GM12874 (cell line): ENCODE measurements at regions not wholly inside any gene's neighbourhood (a gene's known extent, or its start where the extent isn't known, plus 50 kb on each side); places are given as distances from the start of the nearest gene placed in this dataset.

ENCODE experiments used
- TF ChIP-seq, protein P1 (sequence below): IDR thresholded peaks from 2 replicates; pipeline ENCODE4 v1.5.1; 2011; ENCODE audit warnings: low read depth, mild to moderate bottlenecking, control low read depth, low read length, moderate library complexity; ENCODE audit not compliant: insufficient read depth

DNA sequence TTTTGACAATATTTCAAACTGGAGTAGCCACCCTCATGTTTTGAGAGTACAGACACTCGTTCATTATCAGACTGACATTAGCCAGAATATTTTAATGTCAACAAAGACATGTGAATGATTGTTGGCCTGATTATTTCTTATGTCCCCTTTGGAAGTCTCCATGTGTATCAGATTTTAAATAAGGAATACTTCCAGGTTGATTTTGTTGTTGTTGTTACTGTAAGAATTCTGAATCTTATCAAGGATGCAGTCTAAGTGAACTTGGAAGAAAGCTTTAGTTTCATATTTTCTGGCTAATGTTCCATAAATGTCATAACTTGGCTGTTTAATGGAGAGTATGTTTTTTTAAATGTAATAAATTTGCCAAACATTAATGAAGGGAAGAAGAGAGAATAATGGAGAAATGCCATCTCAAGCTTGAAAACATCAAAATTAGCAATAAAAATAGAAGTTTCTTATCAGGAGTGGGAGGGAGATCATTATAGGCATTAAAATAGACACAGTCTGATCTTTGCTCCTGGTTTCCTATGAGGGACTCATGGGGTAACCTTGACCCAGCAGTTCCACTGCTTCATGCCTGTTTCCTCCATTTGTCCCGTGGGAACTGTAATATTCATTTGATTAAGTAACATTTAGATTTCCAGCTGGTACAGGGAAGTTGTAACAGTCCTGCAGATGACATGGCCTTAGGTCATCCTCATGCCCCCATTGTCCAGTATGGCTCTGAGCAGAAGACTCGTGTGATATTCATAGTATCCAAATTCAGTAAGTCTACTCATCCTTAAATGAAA, 122.4 kb upstream of the KIAA1217 start:
- TF ChIP-seq, protein P1, sequence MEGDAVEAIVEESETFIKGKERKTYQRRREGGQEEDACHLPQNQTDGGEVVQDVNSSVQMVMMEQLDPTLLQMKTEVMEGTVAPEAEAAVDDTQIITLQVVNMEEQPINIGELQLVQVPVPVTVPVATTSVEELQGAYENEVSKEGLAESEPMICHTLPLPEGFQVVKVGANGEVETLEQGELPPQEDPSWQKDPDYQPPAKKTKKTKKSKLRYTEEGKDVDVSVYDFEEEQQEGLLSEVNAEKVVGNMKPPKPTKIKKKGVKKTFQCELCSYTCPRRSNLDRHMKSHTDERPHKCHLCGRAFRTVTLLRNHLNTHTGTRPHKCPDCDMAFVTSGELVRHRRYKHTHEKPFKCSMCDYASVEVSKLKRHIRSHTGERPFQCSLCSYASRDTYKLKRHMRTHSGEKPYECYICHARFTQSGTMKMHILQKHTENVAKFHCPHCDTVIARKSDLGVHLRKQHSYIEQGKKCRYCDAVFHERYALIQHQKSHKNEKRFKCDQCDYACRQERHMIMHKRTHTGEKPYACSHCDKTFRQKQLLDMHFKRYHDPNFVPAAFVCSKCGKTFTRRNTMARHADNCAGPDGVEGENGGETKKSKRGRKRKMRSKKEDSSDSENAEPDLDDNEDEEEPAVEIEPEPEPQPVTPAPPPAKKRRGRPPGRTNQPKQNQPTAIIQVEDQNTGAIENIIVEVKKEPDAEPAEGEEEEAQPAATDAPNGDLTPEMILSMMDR: no peak

DNA sequence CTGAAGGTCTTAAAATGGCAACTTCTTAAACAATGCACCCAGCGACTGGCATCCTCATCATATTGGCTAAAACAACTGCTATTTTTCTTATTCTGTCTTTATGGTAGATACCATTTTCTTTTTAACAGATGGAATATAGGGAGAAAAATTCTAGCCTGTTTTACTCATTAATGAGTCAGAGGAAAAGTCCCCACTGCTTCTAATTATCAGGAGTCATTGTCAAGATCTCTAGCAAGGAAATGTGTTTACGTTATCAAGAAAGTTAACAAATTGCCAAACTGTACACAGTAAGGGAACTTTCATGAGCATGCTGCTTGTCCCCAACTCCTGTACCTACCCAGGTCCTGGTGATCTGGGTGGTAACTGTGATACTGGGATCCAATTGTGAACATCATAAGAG, 117.7 kb upstream of the KIAA1217 start:
- TF ChIP-seq, protein P1: no peak

DNA sequence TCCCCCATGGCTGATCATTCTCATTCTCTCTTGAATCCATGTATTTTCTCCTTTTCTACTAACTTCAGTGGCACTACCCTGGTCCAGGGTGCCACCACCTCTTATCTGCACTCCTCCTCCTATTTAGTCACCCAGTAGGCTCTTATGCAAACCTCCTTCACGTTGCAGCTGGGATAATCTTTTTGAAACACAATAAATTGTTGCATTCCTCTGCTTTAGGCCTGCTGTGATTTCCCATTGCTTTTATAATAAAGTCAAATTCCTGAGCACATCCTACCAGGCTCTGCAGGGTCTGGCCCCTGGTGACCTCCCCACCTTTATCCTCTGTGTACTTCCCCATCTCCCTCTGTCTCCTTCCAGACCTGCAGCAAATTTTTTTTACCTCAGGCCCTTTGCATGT, 112.7 kb upstream of the KIAA1217 start:
- TF ChIP-seq, protein P1: no peak

DNA sequence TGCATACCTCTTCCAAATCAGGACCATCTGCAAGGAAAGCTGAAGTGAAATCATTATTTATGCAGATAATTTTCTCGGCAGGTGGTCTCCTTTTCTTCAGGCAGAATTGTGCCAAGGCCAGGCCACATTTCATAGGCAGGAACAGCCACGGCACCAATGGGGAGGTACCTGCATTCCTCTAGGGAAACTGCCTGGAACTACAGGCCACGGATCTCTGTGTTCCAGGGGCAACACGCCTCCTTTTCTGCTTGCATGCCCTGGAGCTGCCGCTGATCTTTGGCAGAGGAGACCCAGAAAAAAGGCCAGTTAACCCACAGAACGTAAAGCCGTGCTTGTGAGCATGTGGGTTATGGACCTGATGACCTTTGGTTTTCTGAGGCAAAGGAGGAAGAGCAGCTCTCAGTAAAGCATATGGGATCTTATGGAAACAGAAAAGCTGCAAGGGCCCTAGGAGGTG, 111.2 kb upstream of the KIAA1217 start:
- TF ChIP-seq, protein P1: no peak

DNA sequence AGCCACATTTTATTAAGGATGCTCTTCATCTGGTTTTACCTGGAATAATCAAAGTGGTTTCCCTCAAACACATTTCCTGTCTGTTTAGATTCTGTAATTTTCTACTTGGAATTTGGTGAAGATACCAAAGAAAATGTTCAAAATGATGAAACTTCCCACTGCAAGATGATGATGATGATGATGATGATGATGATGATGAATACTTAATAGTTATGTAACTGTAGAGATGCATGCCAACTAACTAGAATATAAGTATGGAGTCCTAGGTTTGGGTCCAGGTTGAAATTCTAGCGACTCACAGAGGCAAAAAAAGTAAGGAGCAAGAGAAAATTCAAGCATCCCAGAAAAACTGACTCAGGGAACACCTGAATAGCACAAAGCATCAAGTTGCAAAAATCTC, 104.0 kb upstream of the KIAA1217 start:
- TF ChIP-seq, protein P1: no peak

DNA sequence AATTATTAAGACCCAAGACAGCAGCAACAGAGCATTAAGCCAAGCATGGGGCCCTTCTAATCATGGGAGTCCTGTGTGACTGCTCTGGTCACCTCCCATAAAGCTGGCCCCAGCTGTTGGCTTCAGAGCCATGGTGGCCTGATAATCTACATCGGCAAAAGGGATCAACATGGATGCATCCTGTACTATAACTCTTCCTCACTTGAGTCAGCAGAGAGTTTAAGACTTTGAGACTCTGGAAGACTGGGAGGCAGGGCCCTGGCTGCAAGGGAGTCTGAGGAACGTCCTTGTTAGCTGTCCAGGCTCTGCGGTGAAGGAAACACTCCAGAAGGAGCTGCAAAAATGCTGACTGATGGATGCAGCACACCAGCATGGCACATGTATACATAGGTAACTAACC, 95.0 kb upstream of the KIAA1217 start:
- TF ChIP-seq, protein P1: no peak

DNA sequence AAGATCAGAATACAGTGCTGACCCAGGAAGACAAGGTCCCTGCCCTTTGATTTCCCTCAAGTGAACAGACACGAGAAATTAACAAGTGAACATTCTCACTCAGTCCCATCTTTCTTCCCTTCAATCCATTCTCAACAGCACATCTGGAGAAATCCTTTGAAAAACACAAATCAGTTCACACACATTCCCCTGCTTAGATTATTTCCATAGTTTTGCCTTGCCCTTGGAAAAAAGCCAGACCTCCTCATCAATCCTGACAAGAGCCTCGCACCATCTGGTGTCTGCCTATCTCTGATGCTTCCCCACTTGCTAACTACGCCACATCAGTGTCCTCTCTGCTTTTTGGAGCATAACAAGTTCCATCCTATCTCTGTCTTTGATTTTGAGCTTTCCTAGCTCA, 94.4 kb upstream of the KIAA1217 start:
- TF ChIP-seq, protein P1: no peak

DNA sequence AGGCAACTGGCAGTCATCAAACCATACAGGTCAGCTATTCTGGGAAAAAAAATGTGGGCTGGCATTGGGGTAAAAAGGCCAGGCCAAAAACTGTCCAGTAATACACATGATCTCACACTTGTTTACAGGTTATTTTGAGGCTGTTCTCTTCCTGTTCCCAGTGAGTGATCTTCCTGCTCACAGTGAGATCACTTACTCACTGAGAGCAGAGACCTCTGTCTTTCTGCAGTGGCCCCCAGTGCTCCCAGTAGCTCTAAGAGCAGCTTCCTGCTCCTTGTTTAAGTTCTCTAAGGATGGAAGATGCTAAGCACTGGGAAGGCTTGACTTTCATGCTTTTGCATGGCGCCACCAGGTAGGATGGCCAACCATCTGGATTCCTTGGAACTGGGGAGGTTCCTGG, 93.5 kb upstream of the KIAA1217 start:
- TF ChIP-seq, protein P1: no peak
